HG02884 (cell line): ENCODE measurements at regions not wholly inside any gene's neighbourhood (a gene's known extent, or its start where the extent isn't known, plus 50 kb on each side); places are given as distances from the start of the nearest gene placed in this dataset.
"Not testable (repeated sequence)": the region's sequence is repeated elsewhere in the genome, so short reads cannot be mapped to it uniquely, and the experiment has no call there.

Experiments used
- ATAC-seq: cut with Tn5 transposase; IDR thresholded peaks from one replicate; pipeline ENCODE4 v1.9.1; 2021; ENCODE audit warnings: mild to moderate bottlenecking, moderate library complexity; ENCODE audit not compliant: unreplicated experiment

DNA sequence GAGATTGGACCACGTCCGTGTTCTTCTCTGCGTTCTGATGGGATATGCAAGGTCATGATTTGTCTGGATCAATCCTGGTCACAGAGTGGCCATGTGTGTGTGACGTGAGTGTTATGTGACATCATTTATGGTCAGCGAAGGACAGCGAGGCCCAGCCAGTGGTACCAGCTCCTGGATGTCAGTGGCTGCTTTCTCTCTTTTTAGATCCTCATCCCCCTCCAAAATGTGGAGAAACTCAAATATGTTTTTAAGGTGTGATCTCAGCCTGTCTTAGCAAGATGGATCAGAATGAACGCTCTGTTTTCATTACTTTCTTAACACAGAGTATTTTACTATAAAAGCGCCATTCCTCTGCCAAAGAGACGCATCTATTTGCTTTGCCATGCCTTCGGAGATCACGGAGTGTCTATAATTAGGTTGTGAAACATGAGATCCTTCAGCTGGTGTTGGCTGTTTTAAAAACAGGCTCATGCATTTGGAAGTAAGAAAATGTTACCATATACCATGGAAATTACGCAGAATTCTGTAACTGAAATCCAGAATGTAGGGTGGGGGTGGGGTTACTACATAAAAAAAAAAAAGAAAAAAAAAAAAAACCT, 245.5 kb upstream of the TCERG1L start:
- no peak for ATAC-seq

- not testable (repeated sequence) for ATAC-seq
Observed at GRCh38 chr10:131557956-131558355, 246.4 kb upstream of the TCERG1L start.

GRCh38 chr10:131559450-131559911, 248.0 kb upstream of the TCERG1L start:
- ATAC-seq, result no peak

DNA sequence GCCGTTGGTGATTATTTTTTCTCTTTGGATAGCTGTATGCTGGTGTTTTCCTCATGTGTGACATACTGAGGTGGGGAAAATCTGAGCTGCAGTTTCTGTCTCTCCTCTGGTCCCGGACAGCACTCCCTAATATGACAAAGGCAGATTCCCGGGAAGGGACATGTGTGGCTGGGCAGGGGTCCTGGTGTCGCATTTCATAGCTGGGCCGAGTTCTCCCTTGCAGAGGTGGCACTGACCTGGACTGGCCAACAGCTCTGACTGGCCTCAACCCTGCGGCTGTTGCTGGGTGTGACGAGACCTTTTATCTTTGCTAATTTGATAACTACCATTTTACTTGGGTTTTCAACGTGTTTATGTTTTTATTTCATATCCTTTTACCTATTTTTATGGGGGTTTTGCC, 248.6 kb upstream of the TCERG1L start:
- ATAC-seq, result no peak

- ATAC-seq, result no peak
Observed at GRCh38 chr10:131560706-131561355, 249.3 kb upstream of the TCERG1L start.

DNA sequence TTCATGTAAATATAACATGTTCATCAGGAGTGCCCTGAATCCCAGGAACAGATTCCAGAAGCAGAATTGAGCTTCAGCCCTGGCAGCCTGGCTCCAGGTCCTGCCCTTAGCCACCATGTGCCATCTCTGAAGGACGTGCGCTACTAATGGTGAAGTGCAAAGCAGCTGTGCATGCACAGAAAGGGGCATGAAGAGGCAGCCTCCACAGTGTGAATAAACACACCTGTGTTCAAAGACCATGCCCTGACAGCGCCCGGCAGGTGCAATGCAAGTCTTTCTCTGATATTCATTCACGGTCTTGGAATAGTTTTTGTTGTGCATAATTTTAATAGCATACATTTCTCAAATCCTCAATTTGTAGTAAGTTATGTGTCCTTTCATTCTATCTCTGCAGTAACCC, 250.4 kb upstream of the TCERG1L start:
- ATAC-seq, result no peak

- no peak for ATAC-seq
Observed at GRCh38 chr10:131563411-131563810, 251.9 kb upstream of the TCERG1L start.

- ATAC-seq, result no peak
Observed at GRCh38 chr10:131567279-131568162, 256.0 kb upstream of the TCERG1L start.

DNA sequence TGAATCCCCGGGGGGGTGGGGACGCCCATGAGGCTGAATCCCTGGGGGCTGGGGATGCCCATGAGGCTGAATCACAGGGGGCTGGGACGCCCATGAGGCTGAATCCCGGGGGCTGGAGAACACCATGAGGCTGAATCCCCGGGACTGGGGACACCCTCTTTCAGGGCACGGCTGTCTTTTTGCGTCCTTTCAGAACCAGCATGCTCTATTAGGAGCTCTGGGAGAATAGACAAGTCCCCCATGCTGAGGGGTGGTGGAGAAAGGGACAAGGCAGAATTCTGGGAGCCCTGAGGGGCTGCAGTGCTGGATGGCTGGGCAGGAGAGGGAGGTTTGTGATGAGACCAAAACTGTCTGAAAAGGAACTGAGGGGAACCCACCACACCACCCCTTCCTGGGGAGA, 257.3 kb upstream of the TCERG1L start:
- no peak for ATAC-seq

DNA sequence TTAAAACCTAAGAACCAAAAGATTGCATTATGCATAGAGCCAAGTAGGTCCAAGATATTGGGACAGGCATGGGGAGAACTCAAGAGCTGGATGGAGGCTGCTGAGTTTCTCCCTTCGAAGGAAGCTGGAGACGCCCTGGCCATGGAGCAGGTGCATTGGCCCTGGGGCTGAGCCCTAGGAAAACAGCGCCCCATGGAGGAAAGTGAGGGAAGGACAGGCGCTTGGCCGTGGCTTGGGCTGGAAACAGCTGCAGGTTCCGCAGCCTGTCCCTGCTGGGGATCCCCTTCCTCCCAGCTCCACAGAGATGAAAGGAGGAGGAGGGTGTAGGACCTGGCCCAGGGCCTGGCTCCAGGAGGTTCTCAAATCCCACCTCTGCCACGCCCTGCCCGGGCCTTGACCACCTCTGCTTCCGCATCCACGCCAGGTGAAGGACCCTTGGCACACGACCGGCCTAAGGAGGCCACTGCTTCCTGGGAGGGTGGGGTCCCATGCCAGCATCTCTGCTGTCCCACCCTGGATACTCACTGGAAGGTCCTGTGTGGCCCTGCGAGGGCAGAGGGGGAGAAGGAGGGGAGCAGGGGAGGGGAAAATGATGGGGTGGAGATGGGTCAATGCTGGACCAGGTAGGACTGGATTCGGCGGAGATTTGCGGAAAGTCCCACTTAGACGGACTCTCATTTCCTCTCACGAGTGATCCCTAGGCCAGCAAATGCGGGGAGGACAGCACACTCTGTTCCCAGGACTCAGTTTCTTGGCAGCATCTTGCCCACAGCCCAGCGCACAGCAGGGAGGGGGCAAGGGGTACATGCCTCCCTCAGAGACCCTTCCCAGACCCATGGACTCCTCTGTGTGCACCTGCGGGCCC, 258.6 kb upstream of the TCERG1L start:
- no peak for ATAC-seq

DNA sequence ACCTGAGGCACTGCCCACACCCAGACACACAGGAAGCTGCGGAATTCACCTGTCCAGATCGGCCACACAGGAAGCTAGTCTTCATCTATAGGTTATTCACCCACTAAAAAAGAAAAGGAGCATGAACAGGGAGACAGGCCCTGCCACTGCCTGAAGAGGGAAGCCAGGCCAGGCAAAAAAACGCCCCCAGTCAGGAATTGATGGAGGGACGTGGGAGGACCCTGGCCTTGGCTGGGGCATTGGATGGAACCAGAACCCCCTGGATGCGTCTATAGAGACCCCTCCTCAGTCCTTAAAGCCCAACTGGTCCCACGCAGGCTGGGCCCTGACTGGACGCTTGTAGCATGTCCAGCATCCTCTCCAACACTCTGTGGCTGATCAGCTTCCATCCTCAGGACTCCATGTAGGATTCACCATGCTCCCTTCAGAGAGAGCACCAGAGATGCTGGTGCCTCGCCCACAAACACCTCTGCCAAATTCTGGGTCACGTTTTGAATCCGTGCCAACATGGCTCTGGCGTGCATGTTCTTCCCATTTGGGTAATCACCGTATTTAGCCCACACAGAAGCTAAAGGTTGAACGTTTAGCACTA, 259.3 kb upstream of the TCERG1L start:
- no peak for ATAC-seq

DNA sequence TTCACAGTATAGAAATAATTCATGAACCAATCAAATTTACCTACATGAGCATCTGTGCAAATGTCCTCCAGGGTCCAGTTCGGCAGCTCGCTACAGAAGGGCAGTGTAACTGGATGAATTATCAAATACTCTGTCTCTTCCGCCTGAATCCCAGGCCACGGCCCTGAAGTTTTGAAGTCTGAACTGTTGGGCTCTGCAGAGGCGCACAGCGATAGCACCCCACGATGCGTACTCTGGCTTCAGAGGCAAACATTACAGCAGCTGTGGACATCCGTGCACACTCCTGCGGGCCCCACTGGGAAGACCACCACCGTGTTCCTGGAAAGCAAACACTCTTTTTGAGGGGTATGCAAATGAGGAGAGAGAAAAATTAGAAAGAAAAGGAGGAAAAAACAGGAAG, 259.8 kb upstream of the TCERG1L start:
- ATAC-seq, result no peak

DNA sequence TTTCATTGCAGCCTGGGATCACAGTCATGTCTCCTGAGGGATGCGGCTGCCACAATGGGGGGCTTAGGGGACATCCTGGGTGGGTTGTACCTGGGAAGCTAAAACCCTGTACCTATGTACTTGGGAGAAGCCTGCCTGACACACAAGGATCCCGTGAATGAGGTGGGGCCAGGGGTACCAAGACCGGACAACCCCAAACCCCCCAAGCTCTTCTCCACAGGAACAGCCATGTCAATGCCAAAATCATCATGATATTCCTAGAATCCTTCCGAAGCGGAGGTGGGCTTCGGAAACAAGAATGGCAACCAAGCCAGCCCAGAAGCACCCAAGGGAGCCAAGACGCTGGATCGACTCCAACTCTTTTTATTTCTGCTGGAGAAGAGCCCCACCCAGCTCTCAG, 260.3 kb upstream of the TCERG1L start:
- ATAC-seq, result no peak

DNA sequence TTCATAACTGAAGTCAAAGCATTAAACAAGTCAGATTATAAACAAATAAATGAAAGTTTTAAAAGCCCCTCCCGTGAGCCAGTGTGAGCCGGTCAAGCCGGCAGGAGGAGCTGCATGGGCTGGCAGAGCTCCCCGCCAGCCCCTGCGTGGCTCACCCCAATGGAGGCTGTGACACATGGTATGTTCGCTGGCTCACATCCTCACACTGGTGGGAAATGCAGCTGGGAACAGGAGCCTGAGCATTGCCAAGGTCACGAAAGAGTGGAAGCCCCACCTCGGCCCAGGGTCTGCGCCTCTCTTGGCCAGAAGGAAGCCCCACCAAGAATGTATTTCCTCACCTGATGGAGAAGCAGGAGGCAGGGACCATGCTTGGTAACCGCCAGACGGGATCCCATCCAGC, 261.7 kb upstream of the TCERG1L start:
- no peak for ATAC-seq

GRCh38 chr10:131573707-131574106, 262.2 kb upstream of the TCERG1L start:
- no peak for ATAC-seq

DNA sequence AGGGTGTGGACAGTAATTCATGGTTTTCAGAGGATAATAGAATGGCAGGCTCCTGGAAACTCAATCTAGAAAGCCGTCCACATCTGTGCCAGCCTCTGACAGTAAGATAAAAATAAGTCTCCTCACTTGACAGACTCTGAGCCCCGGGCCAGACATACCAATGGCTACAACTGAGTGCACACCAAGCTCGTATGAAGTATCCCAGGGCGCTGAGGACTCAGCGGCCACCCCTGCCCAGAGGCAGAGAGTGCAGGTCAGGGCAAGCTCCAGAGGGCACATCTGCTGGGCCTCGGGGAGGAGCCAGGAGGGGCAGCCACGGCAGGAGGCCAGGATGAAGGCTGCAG, 262.8 kb upstream of the TCERG1L start:
- no peak for ATAC-seq

DNA sequence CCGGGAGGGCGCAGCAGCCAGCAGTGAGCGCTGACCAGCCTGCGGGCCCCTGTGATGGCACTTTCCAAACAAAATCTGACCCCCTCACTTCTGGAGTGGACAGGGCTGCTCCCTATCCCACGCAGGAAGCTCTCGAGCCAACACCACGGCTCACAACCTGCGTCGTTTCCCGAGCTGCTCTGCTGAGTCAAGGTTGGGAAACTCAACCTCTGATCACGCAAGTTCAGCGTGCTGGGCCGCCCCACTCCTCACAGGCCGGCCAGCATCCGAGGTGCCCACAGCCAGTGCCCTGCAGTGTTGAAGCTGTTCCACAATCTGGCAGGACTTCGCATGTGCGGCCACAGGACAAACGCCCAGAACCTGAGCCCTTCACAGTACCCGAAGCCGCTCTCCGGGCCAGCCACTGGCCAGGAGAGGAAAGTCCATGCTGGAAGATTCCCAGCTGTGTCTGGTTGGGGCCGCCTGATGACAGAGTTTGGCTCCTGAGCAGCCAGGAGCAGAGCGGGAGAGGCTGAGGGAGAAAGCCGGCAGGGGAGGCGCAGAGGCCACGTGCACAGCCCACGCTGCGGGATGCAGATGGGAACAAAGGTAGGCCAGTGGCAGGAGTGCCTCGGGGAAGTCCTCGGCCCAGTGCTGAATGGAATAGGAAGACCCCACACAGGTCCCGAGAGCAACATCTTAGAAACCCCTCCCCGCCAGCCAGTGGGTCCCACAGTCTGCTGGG, 263.3 kb upstream of the TCERG1L start:
- ATAC-seq, result no peak

DNA sequence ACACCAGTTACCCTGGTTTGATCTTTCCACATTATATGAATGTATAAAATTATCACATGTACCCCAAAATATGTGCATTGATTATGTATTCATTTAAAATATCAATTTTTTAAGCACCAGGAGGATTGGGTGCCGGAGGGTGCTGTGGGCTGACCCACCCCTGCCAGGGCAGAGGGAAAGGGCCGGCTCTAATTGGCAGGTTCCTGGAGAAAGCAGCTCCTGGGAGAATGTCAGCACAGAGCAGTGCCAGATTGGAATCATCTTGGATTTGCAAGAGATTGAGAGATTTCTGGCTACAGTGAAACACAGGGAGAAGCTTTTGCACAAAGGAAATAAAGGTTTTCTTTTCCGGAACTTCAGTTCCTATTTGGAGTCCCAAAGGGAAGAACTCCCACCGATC, 264.4 kb upstream of the TCERG1L start:
- ATAC-seq, result no peak

GRCh38 chr10:131576341-131577177, 265.0 kb upstream of the TCERG1L start:
- no peak for ATAC-seq
